ENCODE measurements at regions not wholly inside any gene's neighbourhood (a gene's known extent, or its start where the extent isn't known, plus 50 kb on each side); places are given as distances from the start of the nearest gene placed in this dataset.
"Not testable (repeated sequence)": the region's sequence is repeated elsewhere in the genome, so short reads cannot be mapped to it uniquely, and the experiment has no call there.

GRCh38 chr11:57871231-57871630, 109.6 kb downstream of the CTNND1 start:
- DNase-seq (ENCODE audit: low read depth) = no peak

GRCh38 chr11:57873196-57873911, 111.8 kb downstream of the CTNND1 start:
- peak; percentile 7 for DNase-seq (ENCODE audit: low read depth)

- DNase-seq (ENCODE audit: low read depth) = peak; percentile 5
Measured at GRCh38 chr11:57874981-57875380, 113.4 kb downstream of the CTNND1 start.

GRCh38 chr11:57881647-57882046, 120.0 kb downstream of the CTNND1 start:
- DNase-seq (ENCODE audit: low read depth) = no peak

GRCh38 chr11:57883630-57884029, 122.0 kb downstream of the CTNND1 start:
- DNase-seq (ENCODE audit: low read depth) = no peak

- no peak for DNase-seq (ENCODE audit: low read depth)
Measured at GRCh38 chr11:57885298-57886050, 123.9 kb downstream of the CTNND1 start.

GRCh38 chr11:57888386-57888785, 126.8 kb downstream of the CTNND1 start:
- no peak for DNase-seq (ENCODE audit: low read depth)

GRCh38 chr11:57890521-57890920, 128.9 kb downstream of the CTNND1 start:
- DNase-seq (ENCODE audit: low read depth) = no peak

- not testable (repeated sequence) for DNase-seq (ENCODE audit: low read depth)
Measured at GRCh38 chr11:57893200-57893599, 130.5 kb upstream of the OR9Q1 start.

- DNase-seq (ENCODE audit: low read depth) = no peak
Measured at GRCh38 chr11:57896361-57897145, 127.1 kb upstream of the OR9Q1 start.

- no peak for DNase-seq (ENCODE audit: low read depth)
Measured at GRCh38 chr11:57899378-57899777, 124.3 kb upstream of the OR9Q1 start.

- DNase-seq (ENCODE audit: low read depth) = no peak
Measured at GRCh38 chr11:57900320-57900719, 123.4 kb upstream of the OR9Q1 start.

- DNase-seq (ENCODE audit: low read depth) = no peak
Measured at GRCh38 chr11:57901278-57901677, 122.4 kb upstream of the OR9Q1 start.

- DNase-seq (ENCODE audit: low read depth) = no peak
Measured at GRCh38 chr11:57901756-57902155, 121.9 kb upstream of the OR9Q1 start.

- no peak for DNase-seq (ENCODE audit: low read depth)
Measured at GRCh38 chr11:57903011-57903410, 120.7 kb upstream of the OR9Q1 start.

GRCh38 chr11:57903441-57904123, 120.1 kb upstream of the OR9Q1 start:
- peak; percentile 84 for DNase-seq (ENCODE audit: low read depth)

- DNase-seq (ENCODE audit: low read depth) = peak; percentile 13
Measured at GRCh38 chr11:57904376-57904775, 119.3 kb upstream of the OR9Q1 start.

GRCh38 chr11:57905439-57905838, 118.2 kb upstream of the OR9Q1 start:
- DNase-seq (ENCODE audit: low read depth) = no peak

- not testable (repeated sequence) for DNase-seq (ENCODE audit: low read depth)
Measured at GRCh38 chr11:57908399-57908798, 115.3 kb upstream of the OR9Q1 start.

- not testable (repeated sequence) for DNase-seq (ENCODE audit: low read depth)
Measured at GRCh38 chr11:57911522-57911921, 112.2 kb upstream of the OR9Q1 start.

- no peak for DNase-seq (ENCODE audit: low read depth)
Measured at GRCh38 chr11:57913715-57914704, 109.7 kb upstream of the OR9Q1 start.
